Tongue (tissue), 1 donor: ENCODE measurements at regions not wholly inside any gene's neighbourhood (a gene's known extent, or its start where the extent isn't known, plus 50 kb on each side); places are given as distances from the start of the nearest gene placed in this dataset.

ENCODE experiments used
- DNase-seq: peaks from one replicate; pipeline ENCODE4 v3.0.0-alpha.2; 2015

GRCh38 chr5:116389601-116390000 lies 185.0 kb downstream of the SEMA6A start:
- no peak for DNase-seq

GRCh38 chr5:116388564-116389258 lies 185.9 kb downstream of the SEMA6A start:
- no peak for DNase-seq

- no peak for DNase-seq
Measured at GRCh38 chr5:116387738-116388137, 186.9 kb downstream of the SEMA6A start.

- no peak for DNase-seq
Measured at GRCh38 chr5:116386633-116387032, 188.0 kb downstream of the SEMA6A start.

GRCh38 chr5:116382874-116383266 lies 191.8 kb downstream of the SEMA6A start:
- DNase-seq: no peak

- DNase-seq: no peak
Measured at GRCh38 chr5:116382032-116382873, 192.4 kb downstream of the SEMA6A start.

GRCh38 chr5:116381201-116381600 lies 193.4 kb downstream of the SEMA6A start:
- DNase-seq: no peak

- DNase-seq: peak; percentile 59
Measured at GRCh38 chr5:116380621-116381020, 194.0 kb downstream of the SEMA6A start.

- no peak for DNase-seq
Measured at GRCh38 chr5:116379306-116379705, 195.3 kb downstream of the SEMA6A start.

GRCh38 chr5:116378777-116379121 lies 195.9 kb downstream of the SEMA6A start:
- no peak for DNase-seq

- peak; percentile 81 for DNase-seq
Measured at GRCh38 chr5:116378007-116378776, 196.4 kb downstream of the SEMA6A start.

GRCh38 chr5:116377276-116378006 lies 197.2 kb downstream of the SEMA6A start:
- no peak for DNase-seq

GRCh38 chr5:116375926-116376325 lies 198.7 kb downstream of the SEMA6A start:
- peak; percentile 81 for DNase-seq

- DNase-seq: no peak
Measured at GRCh38 chr5:116374434-116374852, 200.2 kb downstream of the SEMA6A start.

- no peak for DNase-seq
Measured at GRCh38 chr5:116372931-116373597, 201.6 kb downstream of the SEMA6A start.

GRCh38 chr5:116371935-116372334 lies 202.7 kb downstream of the SEMA6A start:
- no peak for DNase-seq

GRCh38 chr5:116371431-116371830 lies 203.2 kb downstream of the SEMA6A start:
- no peak for DNase-seq

GRCh38 chr5:116370886-116371285 lies 203.7 kb downstream of the SEMA6A start:
- no peak for DNase-seq

GRCh38 chr5:116370149-116370548 lies 204.5 kb downstream of the SEMA6A start:
- no peak for DNase-seq

GRCh38 chr5:116365006-116365496 lies 209.6 kb downstream of the SEMA6A start:
- no peak for DNase-seq

GRCh38 chr5:116363780-116364179 lies 210.8 kb downstream of the SEMA6A start:
- no peak for DNase-seq
